SK-N-SH (cell line): ENCODE measurements at regions not wholly inside any gene's neighbourhood (a gene's known extent, or its start where the extent isn't known, plus 50 kb on each side); places are given as distances from the start of the nearest gene placed in this dataset.

Experiments
- REST ChIP-seq: IDR thresholded peaks from 2 replicates; pipeline ENCODE4 v1.6.1; 2012; ENCODE audit warnings: mild to moderate bottlenecking, low read depth, low read length, moderate library complexity
- SIN3A ChIP-seq: IDR thresholded peaks from 2 replicates; pipeline ENCODE4 v1.6.1; 2012; ENCODE audit warnings: low read depth, mild to moderate bottlenecking, low read length, moderate library complexity, borderline replicate concordance

DNA sequence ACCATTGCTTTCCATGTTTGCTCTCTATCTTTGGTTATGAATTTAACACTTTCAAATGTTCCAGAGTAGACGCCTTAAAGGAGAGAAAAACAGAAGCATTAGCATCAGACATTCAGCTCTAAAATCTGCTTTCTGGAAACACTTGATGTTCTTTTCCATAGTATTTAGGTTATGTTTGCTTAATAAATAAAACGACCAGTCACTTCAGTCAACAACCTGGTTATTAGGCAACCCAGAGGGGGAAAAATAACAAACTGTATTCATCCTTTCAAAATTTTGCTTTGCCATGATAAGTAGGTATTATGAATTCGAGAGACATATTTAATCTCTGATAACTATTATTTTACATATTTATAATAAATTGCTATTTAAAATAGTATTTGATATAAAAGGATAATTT, 1044.7 kb downstream of the CDH9 start:
- TF ChIP-seq REST = no peak
- TF ChIP-seq SIN3A = no peak
